ENCODE measurements at regions not wholly inside any gene's neighbourhood (a gene's known extent, or its start where the extent isn't known, plus 50 kb on each side); places are given as distances from the start of the nearest gene placed in this dataset.

DNA sequence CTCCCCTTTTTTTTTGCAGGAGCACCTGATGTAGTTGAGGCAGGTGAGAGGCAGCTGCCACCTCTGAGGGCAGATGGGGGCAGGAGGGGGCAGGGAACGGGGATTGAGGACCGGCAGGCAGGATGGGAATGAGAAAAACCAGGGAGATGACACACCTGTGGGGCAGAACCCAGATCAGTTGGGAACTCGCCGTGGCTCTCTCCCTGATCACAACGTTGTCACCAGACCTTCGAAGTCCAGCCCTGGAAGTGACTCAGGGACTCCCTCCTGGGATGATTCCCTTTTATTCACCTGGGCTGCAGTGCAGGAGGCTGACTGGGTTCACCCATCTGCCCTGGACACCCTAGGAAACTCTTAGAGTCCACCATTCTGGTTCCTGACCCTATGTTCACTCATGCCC is 127.2 kb downstream of the MXRA5 start:
- TF ChIP-seq, protein P1, sequence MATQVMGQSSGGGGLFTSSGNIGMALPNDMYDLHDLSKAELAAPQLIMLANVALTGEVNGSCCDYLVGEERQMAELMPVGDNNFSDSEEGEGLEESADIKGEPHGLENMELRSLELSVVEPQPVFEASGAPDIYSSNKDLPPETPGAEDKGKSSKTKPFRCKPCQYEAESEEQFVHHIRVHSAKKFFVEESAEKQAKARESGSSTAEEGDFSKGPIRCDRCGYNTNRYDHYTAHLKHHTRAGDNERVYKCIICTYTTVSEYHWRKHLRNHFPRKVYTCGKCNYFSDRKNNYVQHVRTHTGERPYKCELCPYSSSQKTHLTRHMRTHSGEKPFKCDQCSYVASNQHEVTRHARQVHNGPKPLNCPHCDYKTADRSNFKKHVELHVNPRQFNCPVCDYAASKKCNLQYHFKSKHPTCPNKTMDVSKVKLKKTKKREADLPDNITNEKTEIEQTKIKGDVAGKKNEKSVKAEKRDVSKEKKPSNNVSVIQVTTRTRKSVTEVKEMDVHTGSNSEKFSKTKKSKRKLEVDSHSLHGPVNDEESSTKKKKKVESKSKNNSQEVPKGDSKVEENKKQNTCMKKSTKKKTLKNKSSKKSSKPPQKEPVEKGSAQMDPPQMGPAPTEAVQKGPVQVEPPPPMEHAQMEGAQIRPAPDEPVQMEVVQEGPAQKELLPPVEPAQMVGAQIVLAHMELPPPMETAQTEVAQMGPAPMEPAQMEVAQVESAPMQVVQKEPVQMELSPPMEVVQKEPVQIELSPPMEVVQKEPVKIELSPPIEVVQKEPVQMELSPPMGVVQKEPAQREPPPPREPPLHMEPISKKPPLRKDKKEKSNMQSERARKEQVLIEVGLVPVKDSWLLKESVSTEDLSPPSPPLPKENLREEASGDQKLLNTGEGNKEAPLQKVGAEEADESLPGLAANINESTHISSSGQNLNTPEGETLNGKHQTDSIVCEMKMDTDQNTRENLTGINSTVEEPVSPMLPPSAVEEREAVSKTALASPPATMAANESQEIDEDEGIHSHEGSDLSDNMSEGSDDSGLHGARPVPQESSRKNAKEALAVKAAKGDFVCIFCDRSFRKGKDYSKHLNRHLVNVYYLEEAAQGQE (IDR thresholded peaks at IDR 0.05) = no peak
- TF ChIP-seq TAF1 (conservative IDR thresholded peaks at IDR 0.05) (no peak), NR2F2 (IDR thresholded peaks at IDR 0.05) (no peak), JUND (IDR thresholded peaks at IDR 0.05) (no peak), HNF4G (IDR thresholded peaks at IDR 0.05) (no peak), FOXA1 (IDR thresholded peaks at IDR 0.05) (no peak), HNF4A (conservative IDR thresholded peaks at IDR 0.05) (no peak)
- TF ChIP-seq, protein P2, sequence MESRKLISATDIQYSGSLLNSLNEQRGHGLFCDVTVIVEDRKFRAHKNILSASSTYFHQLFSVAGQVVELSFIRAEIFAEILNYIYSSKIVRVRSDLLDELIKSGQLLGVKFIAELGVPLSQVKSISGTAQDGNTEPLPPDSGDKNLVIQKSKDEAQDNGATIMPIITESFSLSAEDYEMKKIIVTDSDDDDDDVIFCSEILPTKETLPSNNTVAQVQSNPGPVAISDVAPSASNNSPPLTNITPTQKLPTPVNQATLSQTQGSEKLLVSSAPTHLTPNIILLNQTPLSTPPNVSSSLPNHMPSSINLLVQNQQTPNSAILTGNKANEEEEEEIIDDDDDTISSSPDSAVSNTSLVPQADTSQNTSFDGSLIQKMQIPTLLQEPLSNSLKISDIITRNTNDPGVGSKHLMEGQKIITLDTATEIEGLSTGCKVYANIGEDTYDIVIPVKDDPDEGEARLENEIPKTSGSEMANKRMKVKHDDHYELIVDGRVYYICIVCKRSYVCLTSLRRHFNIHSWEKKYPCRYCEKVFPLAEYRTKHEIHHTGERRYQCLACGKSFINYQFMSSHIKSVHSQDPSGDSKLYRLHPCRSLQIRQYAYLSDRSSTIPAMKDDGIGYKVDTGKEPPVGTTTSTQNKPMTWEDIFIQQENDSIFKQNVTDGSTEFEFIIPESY (IDR thresholded peaks at IDR 0.05) = no peak
- TF ChIP-seq, protein P3, sequence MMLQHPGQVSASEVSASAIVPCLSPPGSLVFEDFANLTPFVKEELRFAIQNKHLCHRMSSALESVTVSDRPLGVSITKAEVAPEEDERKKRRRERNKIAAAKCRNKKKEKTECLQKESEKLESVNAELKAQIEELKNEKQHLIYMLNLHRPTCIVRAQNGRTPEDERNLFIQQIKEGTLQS (IDR thresholded peaks at IDR 0.05) = no peak
- TF ChIP-seq, protein P4, sequence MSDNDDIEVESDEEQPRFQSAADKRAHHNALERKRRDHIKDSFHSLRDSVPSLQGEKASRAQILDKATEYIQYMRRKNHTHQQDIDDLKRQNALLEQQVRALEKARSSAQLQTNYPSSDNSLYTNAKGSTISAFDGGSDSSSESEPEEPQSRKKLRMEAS (IDR thresholded peaks at IDR 0.05) = no peak
- H3K27ac ChIP-seq (ENCODE audit: low read depth in 1 of 2, low read length in 2 of 2) = no peak overlapping the region
- no peaks in the 10 kb centered on the region for H3K27me3 ChIP-seq (ENCODE audit: control insufficient read depth in 4 of 4, insufficient read depth in 4 of 4, low read length in 3 of 4)
- no peak overlapping the region for H3K4me3 ChIP-seq (ENCODE audit: low read depth in 1 of 3, low read length in 3 of 3)
- no peak overlapping the region for H3K9ac ChIP-seq (ENCODE audit: low read depth in 1 of 2, low read length in 2 of 2)
- no peaks in the 10 kb centered on the region for H3K36me3 ChIP-seq (ENCODE audit: control insufficient read depth in 4 of 4, insufficient read depth in 3 of 4, low read depth in 1 of 4, low read length in 3 of 4)
- WGBS = 71% methylated on average over 6 of the region's 6 CpGs
- DNase-seq (ENCODE audit: low spot score) = no peak
- H3K4me1 ChIP-seq (ENCODE audit: control insufficient read depth in 4 of 4, insufficient read depth in 4 of 4, low read length in 3 of 4) = no peaks in the 10 kb centered on the region
- H3K9me3 ChIP-seq (ENCODE audit: control insufficient read depth in 4 of 4, low read length in 3 of 4) = no peaks in the 10 kb centered on the region

DNA sequence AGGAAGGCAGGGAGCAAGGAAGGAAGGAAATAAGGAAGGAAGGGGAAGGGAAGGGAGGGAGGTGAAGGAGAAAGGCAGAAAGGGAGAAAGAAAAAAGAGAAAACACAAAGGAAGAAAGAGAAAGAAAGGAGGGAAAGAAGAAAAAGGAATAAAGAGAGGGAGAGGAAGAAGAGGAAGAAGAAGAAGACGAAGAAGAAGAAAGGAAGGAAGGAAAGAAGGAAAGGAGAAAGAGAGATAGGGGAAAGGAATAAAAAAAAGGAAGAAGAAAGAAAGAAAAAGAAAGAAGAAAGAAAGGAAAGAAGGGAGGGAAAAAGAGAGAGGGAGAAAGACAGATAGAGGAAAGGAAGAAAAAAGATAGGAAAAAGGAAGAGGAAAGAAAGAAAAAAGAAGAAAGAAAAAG is 128.0 kb downstream of the MXRA5 start:
- Histone ChIP-seq H3K4me3 (ENCODE audit: low read depth in 1 of 3, low read length in 3 of 3) (no peak overlapping the region), H3K27ac (ENCODE audit: low read depth in 1 of 2, low read length in 2 of 2) (no peak overlapping the region), H3K9me3 (ENCODE audit: control insufficient read depth in 4 of 4, low read length in 3 of 4) (no peaks in the 10 kb centered on the region), H3K9ac (ENCODE audit: low read depth in 1 of 2, low read length in 2 of 2) (no peak overlapping the region), H3K27me3 (ENCODE audit: control insufficient read depth in 4 of 4, insufficient read depth in 4 of 4, low read length in 3 of 4) (no peaks in the 10 kb centered on the region), H3K36me3 (ENCODE audit: control insufficient read depth in 4 of 4, insufficient read depth in 3 of 4, low read depth in 1 of 4, low read length in 3 of 4) (no peaks in the 10 kb centered on the region), H3K4me1 (ENCODE audit: control insufficient read depth in 4 of 4, insufficient read depth in 4 of 4, low read length in 3 of 4) (no peaks in the 10 kb centered on the region)
- no peak for DNase-seq (ENCODE audit: low spot score)
- 58% methylated on average over 1 of the region's 1 CpG for WGBS
- TF ChIP-seq, protein P5, sequence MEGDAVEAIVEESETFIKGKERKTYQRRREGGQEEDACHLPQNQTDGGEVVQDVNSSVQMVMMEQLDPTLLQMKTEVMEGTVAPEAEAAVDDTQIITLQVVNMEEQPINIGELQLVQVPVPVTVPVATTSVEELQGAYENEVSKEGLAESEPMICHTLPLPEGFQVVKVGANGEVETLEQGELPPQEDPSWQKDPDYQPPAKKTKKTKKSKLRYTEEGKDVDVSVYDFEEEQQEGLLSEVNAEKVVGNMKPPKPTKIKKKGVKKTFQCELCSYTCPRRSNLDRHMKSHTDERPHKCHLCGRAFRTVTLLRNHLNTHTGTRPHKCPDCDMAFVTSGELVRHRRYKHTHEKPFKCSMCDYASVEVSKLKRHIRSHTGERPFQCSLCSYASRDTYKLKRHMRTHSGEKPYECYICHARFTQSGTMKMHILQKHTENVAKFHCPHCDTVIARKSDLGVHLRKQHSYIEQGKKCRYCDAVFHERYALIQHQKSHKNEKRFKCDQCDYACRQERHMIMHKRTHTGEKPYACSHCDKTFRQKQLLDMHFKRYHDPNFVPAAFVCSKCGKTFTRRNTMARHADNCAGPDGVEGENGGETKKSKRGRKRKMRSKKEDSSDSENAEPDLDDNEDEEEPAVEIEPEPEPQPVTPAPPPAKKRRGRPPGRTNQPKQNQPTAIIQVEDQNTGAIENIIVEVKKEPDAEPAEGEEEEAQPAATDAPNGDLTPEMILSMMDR (IDR thresholded peaks at IDR 0.05; ENCODE audit: low read depth, low read length, missing input control) = no peak
- TF ChIP-seq GABPA (IDR thresholded peaks at IDR 0.05 in 1 of 2, conservative IDR thresholded peaks at IDR 0.05 in 1 of 2) (no peak), SP1 (IDR thresholded peaks at IDR 0.05) (no peak), EGR1 (IDR thresholded peaks at IDR 0.05; ENCODE audit: low read depth in 2 of 2) (no peak), JUND (IDR thresholded peaks at IDR 0.05) (no peak), FOXA2 (IDR thresholded peaks at IDR 0.05) (no peak), HNF4G (IDR thresholded peaks at IDR 0.05) (no peak), NR2F2 (IDR thresholded peaks at IDR 0.05) (no peak), FOXA1 (IDR thresholded peaks at IDR 0.05) (no peak), RAD21 (IDR thresholded peaks at IDR 0.05) (no peak), RXRA (IDR thresholded peaks at IDR 0.05) (no peak)
- TF ChIP-seq, protein P4 (IDR thresholded peaks at IDR 0.05) = no peak
- TF ChIP-seq, protein P3 (IDR thresholded peaks at IDR 0.05) = no peak
